H7 (cell line): ENCODE measurements at regions not wholly inside any gene's neighbourhood (a gene's known extent, or its start where the extent isn't known, plus 50 kb on each side); places are given as distances from the start of the nearest gene placed in this dataset.
A peak's percentile ranks its signal among the peaks of the same experiment; 100 is the strongest.

ENCODE experiments used
- DNase-seq: peaks from one replicate; pipeline ENCODE4 v3.0.0; 2012
- H3K27me3 ChIP-seq: 2 replicates; pipeline ENCODE4 v1.6.0; 2011; ENCODE audit warnings: mild to moderate bottlenecking, low read length; ENCODE audit not compliant: control insufficient read depth, insufficient read depth
- H3K36me3 ChIP-seq: replicated peaks from 2 replicates; pipeline ENCODE4 v1.5.1; 2011; ENCODE audit warnings: low read length; ENCODE audit not compliant: control insufficient read depth, insufficient read depth
- H3K4me3 ChIP-seq: 2 replicates; pipeline ENCODE4 v1.5.1; 2011; ENCODE audit warnings: low read depth, mild to moderate bottlenecking, control low read depth, low read length, moderate library complexity; ENCODE audit not compliant: insufficient read depth

GRCh38 chr3:6182909-6183308 is 678.0 kb upstream of the GRM7 start:
- DNase-seq, result no peak
- no peaks in the 10 kb centered on the region for H3K27me3 ChIP-seq
- no peaks in the 10 kb centered on the region for H3K36me3 ChIP-seq
- no peak overlapping the region for H3K4me3 ChIP-seq

GRCh38 chr3:6189384-6189783 is 671.5 kb upstream of the GRM7 start:
- no peak overlapping the region for H3K4me3 ChIP-seq

GRCh38 chr3:6204891-6205290 is 656.0 kb upstream of the GRM7 start:
- H3K4me3 ChIP-seq, result no peak overlapping the region
- no peak for DNase-seq

More at GRCh38 chr3:6189384-6189783, 671.5 kb upstream of the GRM7 start:
- H3K27me3 ChIP-seq, result no peaks in the 10 kb centered on the region
- no peak for DNase-seq
- H3K36me3 ChIP-seq, result no peaks in the 10 kb centered on the region

GRCh38 chr3:6216135-6217026 is 644.5 kb upstream of the GRM7 start:
- Histone ChIP-seq H3K27me3 (no peaks in the 10 kb centered on the region), H3K36me3 (no peaks in the 10 kb centered on the region), H3K4me3 (no peak overlapping the region)
- DNase-seq, result peak; percentile 20

More at GRCh38 chr3:6204891-6205290, 656.0 kb upstream of the GRM7 start:
- no peaks in the 10 kb centered on the region for H3K27me3 ChIP-seq
- H3K36me3 ChIP-seq, result no peaks in the 10 kb centered on the region

- DNase-seq, result no peak
- H3K4me3 ChIP-seq, result no peak overlapping the region
Observed at GRCh38 chr3:6220447-6220846, 640.5 kb upstream of the GRM7 start.

GRCh38 chr3:6222069-6222468 is 638.8 kb upstream of the GRM7 start:
- no peaks in the 10 kb centered on the region for H3K36me3 ChIP-seq
- H3K4me3 ChIP-seq, result no peak overlapping the region
- no peaks in the 10 kb centered on the region for H3K27me3 ChIP-seq
- no peak for DNase-seq

More at GRCh38 chr3:6220447-6220846, 640.5 kb upstream of the GRM7 start:
- Histone ChIP-seq H3K36me3 (no peaks in the 10 kb centered on the region), H3K27me3 (no peaks in the 10 kb centered on the region)

GRCh38 chr3:6223572-6223971 is 637.3 kb upstream of the GRM7 start:
- Histone ChIP-seq H3K27me3 (no peaks in the 10 kb centered on the region), H3K36me3 (no peaks in the 10 kb centered on the region), H3K4me3 (no peak overlapping the region)
- DNase-seq, result no peak

GRCh38 chr3:6228958-6229683 is 631.8 kb upstream of the GRM7 start:
- Histone ChIP-seq H3K4me3 (no peak overlapping the region), H3K36me3 (no peaks in the 10 kb centered on the region)
- DNase-seq, result no peak

GRCh38 chr3:6229778-6230410 is 631.0 kb upstream of the GRM7 start:
- no peak overlapping the region for H3K4me3 ChIP-seq
- no peaks in the 10 kb centered on the region for H3K27me3 ChIP-seq
- no peaks in the 10 kb centered on the region for H3K36me3 ChIP-seq
- DNase-seq, result no peak

More at GRCh38 chr3:6228958-6229683, 631.8 kb upstream of the GRM7 start:
- no peaks in the 10 kb centered on the region for H3K27me3 ChIP-seq

GRCh38 chr3:6242104-6242503 is 618.8 kb upstream of the GRM7 start:
- Histone ChIP-seq H3K27me3 (no peaks in the 10 kb centered on the region), H3K36me3 (no peaks in the 10 kb centered on the region), H3K4me3 (no peak overlapping the region)
- no peak for DNase-seq

GRCh38 chr3:6248528-6248927 is 612.4 kb upstream of the GRM7 start:
- H3K27me3 ChIP-seq, result no peaks in the 10 kb centered on the region
- H3K36me3 ChIP-seq, result no peaks in the 10 kb centered on the region
- H3K4me3 ChIP-seq, result no peak overlapping the region
- DNase-seq, result no peak

- no peak for DNase-seq
- Histone ChIP-seq H3K27me3 (no peaks in the 10 kb centered on the region), H3K36me3 (no peaks in the 10 kb centered on the region), H3K4me3 (no peak overlapping the region)
Observed at GRCh38 chr3:6249679-6250078, 611.2 kb upstream of the GRM7 start.

- Histone ChIP-seq H3K4me3 (no peak overlapping the region), H3K27me3 (no peaks in the 10 kb centered on the region), H3K36me3 (no peaks in the 10 kb centered on the region)
- no peak for DNase-seq
Observed at GRCh38 chr3:6250167-6250566, 610.7 kb upstream of the GRM7 start.

GRCh38 chr3:6251612-6252400 is 609.1 kb upstream of the GRM7 start:
- DNase-seq, result no peak
- H3K27me3 ChIP-seq, result no peaks in the 10 kb centered on the region
- no peaks in the 10 kb centered on the region for H3K36me3 ChIP-seq
- H3K4me3 ChIP-seq, result no peak overlapping the region
